HL-60/S4 treated with retinoic acid at 250 ng/mL for 4 days and 3 days (cell line): ENCODE measurements at regions not wholly inside any gene's neighbourhood (a gene's known extent, or its start where the extent isn't known, plus 50 kb on each side); places are given as distances from the start of the nearest gene placed in this dataset.

Source experiments
- in situ Hi-C: fragments of 300-500 bp; cut with MboI; formaldehyde crosslinking; loops from 2 replicates; pipeline ENCODE4 v1.7.0; 2022; ENCODE audit warnings: low sequenced_read_pairs

GRCh38 chr21:38183961-38184360, 72.8 kb upstream of the KCNJ15 start:
- in situ Hi-C loops, result no loop called here

DNA sequence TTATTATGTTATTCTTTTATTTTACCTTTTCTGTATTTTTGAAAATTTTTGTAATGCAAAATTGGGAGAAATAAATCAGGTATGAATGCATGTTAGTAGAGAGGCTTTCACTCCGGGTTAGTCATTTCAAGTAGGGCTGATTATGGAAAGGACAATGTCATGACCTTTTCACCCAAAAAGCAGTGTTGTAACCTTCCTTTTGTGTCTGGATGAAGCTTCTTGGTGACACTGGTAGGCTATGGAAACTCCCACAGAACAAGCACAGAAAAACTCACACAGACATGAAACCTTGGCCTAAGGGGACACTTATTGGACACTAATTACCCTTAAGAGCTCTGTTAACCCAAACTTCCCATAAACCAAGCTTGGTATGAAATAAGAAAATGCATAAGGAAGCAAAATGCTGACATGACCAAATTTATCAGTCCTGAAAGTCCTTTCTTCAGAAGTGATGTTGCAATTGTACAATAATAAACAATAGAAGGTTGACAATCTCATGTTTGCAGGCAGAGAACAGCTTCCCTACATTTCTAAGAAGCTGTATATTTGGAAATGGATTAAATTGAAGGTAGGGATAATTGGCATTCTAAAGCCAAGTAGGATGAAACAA, 70.0 kb upstream of the KCNJ15 start:
- in situ Hi-C loops, result no loop called here

GRCh38 chr21:38188037-38188436, 68.8 kb upstream of the KCNJ15 start:
- in situ Hi-C loops, result no loop called here

GRCh38 chr21:38196036-38196435, 60.8 kb upstream of the KCNJ15 start:
- in situ Hi-C loops, result no loop called here

GRCh38 chr21:38202811-38203210, 54.0 kb upstream of the KCNJ15 start:
- in situ Hi-C loops, result no loop called here

DNA sequence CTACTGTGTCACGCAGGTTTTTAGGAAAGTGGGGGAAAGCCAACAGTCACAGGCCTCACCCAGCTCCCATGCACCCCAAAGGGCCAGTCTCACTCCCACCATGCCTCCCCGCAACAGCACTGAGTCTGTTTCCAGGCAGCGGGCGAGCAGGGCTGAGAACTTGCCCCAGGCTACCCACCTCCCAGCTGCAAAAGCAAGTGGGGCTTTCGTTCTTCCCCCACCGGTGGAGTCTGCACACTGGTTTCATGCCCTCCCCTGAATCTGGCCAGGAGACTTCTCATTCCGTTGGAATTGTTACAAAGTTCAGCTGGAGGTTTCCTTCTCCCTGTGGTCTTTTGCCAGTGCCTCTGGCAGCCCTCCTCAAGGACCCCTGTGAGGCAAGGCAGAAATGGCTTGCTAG, 53.6 kb upstream of the KCNJ15 start:
- in situ Hi-C loops, result no loop called here

DNA sequence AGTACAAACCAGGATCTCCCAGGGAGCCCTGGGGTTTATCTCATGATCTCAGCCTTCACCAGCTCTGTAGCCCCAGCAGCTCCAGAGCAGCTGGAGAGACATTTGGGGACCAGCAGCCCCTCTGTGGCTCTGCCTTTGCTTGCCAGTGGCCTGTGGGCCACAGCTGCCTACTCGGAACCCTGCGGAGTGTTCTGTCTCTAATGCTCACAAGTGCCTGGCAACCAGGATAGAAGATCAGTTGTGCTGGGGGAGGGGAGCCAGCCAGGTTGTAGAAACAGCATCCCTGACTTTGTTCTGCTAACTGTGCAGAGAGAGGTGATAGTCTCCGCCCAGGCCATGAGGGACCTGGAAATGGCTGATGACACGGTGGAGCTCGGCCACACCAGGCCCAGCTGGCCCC, 50.9 kb upstream of the KCNJ15 start:
- in situ Hi-C loops, result no loop called here

DNA sequence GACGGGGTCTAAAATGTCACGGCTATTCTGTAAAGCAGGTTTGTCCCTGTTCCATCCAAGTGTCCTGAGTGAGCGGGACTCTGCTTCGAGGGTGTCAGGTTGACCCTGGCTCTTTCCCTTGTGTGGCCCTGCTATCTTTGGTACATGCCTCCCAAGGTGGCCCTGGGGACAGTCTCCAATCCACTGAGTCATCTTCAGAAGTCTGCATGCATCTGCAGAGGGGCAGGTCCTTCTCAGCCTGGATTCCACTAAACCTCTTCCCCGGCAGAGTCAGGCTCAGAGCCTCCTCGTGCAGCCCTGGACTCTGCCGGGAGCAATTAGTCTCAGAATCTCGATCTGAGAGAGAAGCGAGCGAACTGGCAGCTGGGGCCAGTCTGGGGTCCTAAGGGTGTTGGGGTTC, 50.1 kb upstream of the KCNJ15 start:
- in situ Hi-C loops, result no loop called here
